SIG-M5 treated with dmso at 0.1 percent for 504 hours (cell line): ENCODE measurements at regions not wholly inside any gene's neighbourhood (a gene's known extent, or its start where the extent isn't known, plus 50 kb on each side); places are given as distances from the start of the nearest gene placed in this dataset.

Source experiments
- DNase-seq: peaks from one replicate; lab custom pipeline; 2025; ENCODE audit not compliant: unreplicated experiment; lab: John Stamatoyannopoulos, UW

GRCh38 chr4:35506161-35506560 lies 738.2 kb downstream of the ARAP2 start:
- no peak for DNase-seq

- DNase-seq: no peak
These were observed 732.5 kb downstream of the ARAP2 start for GRCh38 chr4:35511851-35512250.

DNA sequence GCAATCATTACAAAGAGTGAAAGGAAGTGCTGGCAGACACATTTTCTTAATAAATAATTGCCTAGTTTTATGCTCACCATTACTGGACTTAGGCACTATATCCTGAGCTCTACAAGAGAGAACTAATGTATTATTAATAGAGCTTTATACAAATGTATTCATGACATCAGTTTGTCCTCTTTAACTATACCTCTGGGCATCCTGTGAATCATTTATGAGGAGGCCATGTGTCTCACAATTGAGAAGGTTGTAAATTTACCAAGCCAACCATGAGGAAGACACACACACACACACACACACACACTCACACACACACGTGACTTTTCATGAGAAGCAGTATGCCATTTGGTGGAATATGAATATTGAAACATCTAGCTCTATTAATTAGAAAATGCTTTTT lies 728.2 kb downstream of the ARAP2 start:
- DNase-seq: no peak

GRCh38 chr4:35520059-35520458 lies 724.3 kb downstream of the ARAP2 start:
- DNase-seq: no peak

GRCh38 chr4:35521682-35522081 lies 722.6 kb downstream of the ARAP2 start:
- DNase-seq: no peak

DNA sequence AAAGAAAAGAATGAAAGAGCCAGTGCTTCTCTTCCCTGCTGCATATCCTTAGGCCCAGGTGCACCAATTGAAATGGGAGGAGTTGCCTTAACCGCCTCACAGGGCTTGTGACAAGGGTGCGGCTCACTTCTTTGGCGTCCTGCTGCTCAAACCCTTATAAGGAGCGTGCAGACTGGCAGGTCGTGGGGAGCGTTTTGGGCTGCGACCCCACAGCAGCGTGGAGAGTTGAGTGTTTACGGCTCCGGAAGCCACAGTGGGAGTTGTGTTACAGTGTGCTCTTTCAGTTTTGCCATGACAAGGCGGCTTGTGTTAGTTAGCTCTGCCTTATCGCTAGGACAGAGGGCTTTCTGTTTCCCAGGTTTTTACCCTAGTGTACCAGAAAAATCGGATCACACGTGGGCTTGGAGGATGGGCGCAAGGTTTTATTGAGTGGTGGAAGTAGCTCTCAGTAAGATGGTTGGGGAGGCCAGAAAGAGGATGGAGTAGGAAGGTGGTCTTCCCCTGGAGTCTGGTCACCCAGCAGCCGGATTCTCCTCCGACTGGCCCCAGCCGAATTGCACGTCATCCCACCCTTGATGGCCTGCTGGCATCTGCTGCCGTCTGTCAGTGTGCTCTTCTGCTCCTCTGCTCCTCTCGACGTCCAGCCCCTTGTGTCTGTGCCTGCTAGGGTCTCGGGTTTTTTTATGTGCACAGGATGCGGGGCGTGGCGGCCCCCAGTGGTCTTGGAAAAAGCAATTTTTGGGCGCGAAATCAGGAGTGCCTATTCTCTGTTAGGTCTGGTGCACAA lies 718.9 kb downstream of the ARAP2 start:
- DNase-seq: no peak

GRCh38 chr4:35526456-35526855 lies 717.9 kb downstream of the ARAP2 start:
- DNase-seq: no peak

- no peak for DNase-seq
These were observed 709.4 kb downstream of the ARAP2 start for GRCh38 chr4:35534962-35535361.

- no peak for DNase-seq
These were observed 705.5 kb downstream of the ARAP2 start for GRCh38 chr4:35538807-35539206.

DNA sequence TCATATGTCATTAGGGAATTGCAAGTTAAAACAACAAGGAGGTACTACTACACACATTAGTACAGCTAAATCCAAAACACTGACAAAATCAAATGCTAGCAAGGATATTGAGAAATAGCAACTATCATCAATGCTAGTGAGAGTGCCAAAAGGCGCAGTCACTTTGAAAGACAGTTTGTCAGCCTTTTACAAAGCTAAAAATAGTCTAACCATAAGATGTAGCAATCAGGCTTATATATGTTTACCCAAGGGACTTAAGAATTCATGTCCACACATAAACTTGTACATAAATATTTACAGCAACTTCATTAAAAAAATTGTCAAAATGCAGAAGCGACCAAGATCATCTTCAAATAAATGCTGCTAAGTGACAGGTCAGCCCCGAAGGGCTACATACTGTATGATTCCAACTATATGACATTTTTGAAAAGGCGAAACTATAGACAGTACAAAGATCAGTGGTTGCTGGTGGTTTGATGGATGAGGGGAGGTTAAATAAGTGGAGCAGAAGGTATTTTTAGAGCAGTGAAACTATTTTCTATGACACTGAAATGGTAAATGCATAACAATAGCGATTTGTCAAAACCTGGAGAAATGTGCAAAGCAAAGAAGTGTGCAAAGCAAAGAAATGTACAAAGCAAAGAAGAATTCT lies 704.8 kb downstream of the ARAP2 start:
- DNase-seq: no peak

GRCh38 chr4:35541146-35541887 lies 703.0 kb downstream of the ARAP2 start:
- no peak for DNase-seq

GRCh38 chr4:35541888-35542213 lies 702.5 kb downstream of the ARAP2 start:
- no peak for DNase-seq

DNA sequence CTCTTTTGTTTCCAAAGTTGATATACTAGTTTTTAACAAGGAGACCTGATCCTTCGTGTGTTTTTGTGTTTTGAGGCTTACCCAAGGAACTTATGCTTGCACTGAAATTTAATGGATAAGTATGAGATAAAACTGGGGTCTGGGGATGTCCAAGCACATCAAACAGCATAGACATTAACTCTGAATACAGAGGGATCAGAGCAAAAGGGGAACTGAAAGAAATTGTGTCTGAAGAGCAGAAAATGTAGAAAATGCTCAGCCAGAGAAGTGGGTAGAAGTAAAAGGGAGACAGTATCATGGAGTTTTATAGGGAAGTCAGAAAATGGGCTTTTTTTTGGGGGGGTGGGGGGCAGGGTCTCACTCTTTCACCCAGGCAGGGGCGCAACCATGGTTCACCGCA lies 695.4 kb downstream of the ARAP2 start:
- DNase-seq: peak; percentile 36

DNA sequence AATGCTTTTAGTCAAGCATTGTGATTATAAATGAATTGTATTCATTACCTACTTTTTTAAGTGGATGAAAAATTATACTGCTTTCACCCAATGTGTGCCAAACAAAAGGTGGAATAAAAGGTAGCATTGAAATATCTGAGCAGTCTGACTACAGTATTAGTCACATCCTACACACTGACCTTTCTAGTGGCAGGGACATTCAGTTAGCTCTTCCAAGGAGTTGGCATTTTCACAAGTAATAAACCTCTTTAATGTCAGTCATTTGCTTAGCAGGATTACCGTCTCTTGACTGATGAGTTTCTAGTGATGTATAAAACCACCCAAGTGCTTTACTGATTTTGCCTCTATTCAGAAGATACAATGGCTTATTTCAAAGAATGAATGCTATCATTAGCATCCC lies 687.9 kb downstream of the ARAP2 start:
- DNase-seq: no peak

- no peak for DNase-seq
These were observed 684.6 kb downstream of the ARAP2 start for GRCh38 chr4:35559559-35560365.

- no peak for DNase-seq
These were observed 681.5 kb downstream of the ARAP2 start for GRCh38 chr4:35562861-35563260.

GRCh38 chr4:35565640-35566039 lies 678.7 kb downstream of the ARAP2 start:
- DNase-seq: no peak

DNA sequence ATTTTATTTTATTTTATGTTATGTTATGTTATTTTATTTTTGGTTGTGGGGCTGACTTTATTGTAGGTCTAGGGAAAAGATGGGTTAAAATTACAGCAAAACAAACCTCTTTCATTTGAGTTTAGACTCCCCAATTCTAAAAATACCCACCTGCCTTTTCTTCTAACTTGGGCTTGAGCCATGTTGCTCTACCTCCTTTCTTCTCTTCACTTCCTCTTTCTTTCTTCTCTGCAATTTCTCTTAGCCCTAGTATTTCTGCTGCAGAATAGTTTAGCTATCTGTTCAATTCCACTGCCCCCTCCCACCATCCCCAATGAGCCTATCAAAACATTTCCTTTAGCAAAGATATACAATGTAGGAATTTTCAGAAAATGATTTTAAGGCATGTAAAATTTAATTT lies 653.3 kb downstream of the ARAP2 start:
- DNase-seq: no peak

- no peak for DNase-seq
These were observed 640.1 kb downstream of the ARAP2 start for GRCh38 chr4:35604252-35604651.

DNA sequence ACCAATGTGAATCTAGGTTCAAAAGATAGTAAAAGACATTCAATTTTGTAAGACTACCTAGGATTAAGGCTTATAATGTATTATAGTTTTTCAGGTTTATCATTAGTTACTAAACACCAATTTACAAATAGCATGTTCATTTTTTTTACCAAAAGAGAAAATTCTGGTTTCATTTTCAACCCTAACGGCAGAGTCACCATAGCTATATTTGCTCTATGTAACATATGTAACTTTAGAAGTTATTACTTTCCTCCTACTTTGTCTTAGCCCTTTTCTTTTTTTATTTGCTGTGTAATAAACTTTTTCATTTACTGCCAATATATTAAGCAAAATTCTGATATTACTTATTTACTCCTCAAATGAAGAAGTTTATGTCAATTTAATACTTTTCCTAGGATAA lies 639.6 kb downstream of the ARAP2 start:
- no peak for DNase-seq

- no peak for DNase-seq
These were observed 636.1 kb downstream of the ARAP2 start for GRCh38 chr4:35608205-35608604.
